ENCODE measurements at regions not wholly inside any gene's neighbourhood (a gene's known extent, or its start where the extent isn't known, plus 50 kb on each side); places are given as distances from the start of the nearest gene placed in this dataset.

GRCh38 chr6:145043926-145044500 lies 691.3 kb downstream of the EPM2A start:
- CTCF ChIA-PET = no interaction called here
- H3K27ac ChIP-seq = no peak overlapping the region
- POLR2A ChIA-PET (ENCODE audit: low non-redundant PET) = no interaction called here
- TF ChIP-seq CTCF (conservative IDR thresholded peaks at IDR 0.05; ENCODE audit: low read depth) = no peak
- DNase-seq (ENCODE audit: low spot score) = no peak

GRCh38 chr6:145044641-145045246 lies 690.6 kb downstream of the EPM2A start:
- POLR2A ChIA-PET (ENCODE audit: low non-redundant PET) = no interaction called here
- no peak for DNase-seq (ENCODE audit: low spot score)
- no peak for TF ChIP-seq CTCF (conservative IDR thresholded peaks at IDR 0.05; ENCODE audit: low read depth)
- CTCF ChIA-PET = no interaction called here
- H3K27ac ChIP-seq = no peak overlapping the region

GRCh38 chr6:145045582-145045981 lies 689.7 kb downstream of the EPM2A start:
- no peak for TF ChIP-seq CTCF (conservative IDR thresholded peaks at IDR 0.05; ENCODE audit: low read depth)
- POLR2A ChIA-PET (ENCODE audit: low non-redundant PET) = no interaction called here
- no peak for DNase-seq (ENCODE audit: low spot score)
- CTCF ChIA-PET = interaction anchor here (0.6 kb wide), 1 partner anchor 856 kb away, joined by 4 read pairs; no protein-coding TSS in a partner anchor
- H3K27ac ChIP-seq = no peak overlapping the region

- POLR2A ChIA-PET (ENCODE audit: low non-redundant PET) = no interaction called here
- TF ChIP-seq CTCF (conservative IDR thresholded peaks at IDR 0.05; ENCODE audit: low read depth) = no peak
- no peak for DNase-seq (ENCODE audit: low spot score)
- no peak overlapping the region for H3K27ac ChIP-seq
- CTCF ChIA-PET = no interaction called here
Measured at GRCh38 chr6:145047891-145048290, 687.4 kb downstream of the EPM2A start.

- ChIA-PET POLR2A (ENCODE audit: low non-redundant PET) (no interaction called here), CTCF (interaction anchor here (0.6 kb wide), 2 partner anchors 514 to 1881 kb away, joined by 3 to 6 read pairs; no protein-coding TSS in a partner anchor)
- H3K27ac ChIP-seq = no peak overlapping the region
- no peak for TF ChIP-seq CTCF (conservative IDR thresholded peaks at IDR 0.05; ENCODE audit: low read depth)
- no peak for DNase-seq (ENCODE audit: low spot score)
Measured at GRCh38 chr6:145051661-145052060, 683.7 kb downstream of the EPM2A start.

GRCh38 chr6:145055567-145055966 lies 679.8 kb downstream of the EPM2A start:
- DNase-seq (ENCODE audit: low spot score) = no peak
- POLR2A ChIA-PET (ENCODE audit: low non-redundant PET) = no interaction called here
- CTCF ChIA-PET = interaction anchor here (0.5 kb wide), 1 partner anchor 505 kb away, joined by 3 read pairs; no protein-coding TSS in a partner anchor
- no peak overlapping the region for H3K27ac ChIP-seq
- TF ChIP-seq CTCF (conservative IDR thresholded peaks at IDR 0.05; ENCODE audit: low read depth) = no peak

All from RWPE1 (cell line).